ENCODE measurements at regions not wholly inside any gene's neighbourhood (a gene's known extent, or its start where the extent isn't known, plus 50 kb on each side); places are given as distances from the start of the nearest gene placed in this dataset.

- dilution Hi-C loops (cut with MboI; ENCODE audit: extremely low pct_ligation_motif_present, low sequenced_read_pairs), result no loop called here
Measured at GRCh38 chr14:61968207-61968606, 206.0 kb downstream of the SNAPC1 start.

GRCh38 chr14:61972711-61973110 lies 210.5 kb downstream of the SNAPC1 start:
- FAIRE-seq, result no peak
- no peaks in the 10 kb centered on the region for H4K20me1 ChIP-seq (ENCODE audit: control insufficient read depth, extremely low read depth, insufficient read depth, low read length)

More at GRCh38 chr14:61968207-61968606, 206.0 kb downstream of the SNAPC1 start:
- no peak overlapping the region for H3K9ac ChIP-seq (ENCODE audit: control insufficient read depth, extremely low read depth, insufficient read depth, low read length)
- H3K9me1 ChIP-seq (ENCODE audit: control insufficient read depth, extremely low read depth, insufficient read depth, low read length), result no peaks in the 10 kb centered on the region
- H3K27me3 ChIP-seq (ENCODE audit: control insufficient read depth, extremely low read depth, insufficient read depth, low read length), result no peaks in the 10 kb centered on the region
- H3K36me3 ChIP-seq (ENCODE audit: control insufficient read depth in 2 of 2, extremely low read depth in 1 of 2, insufficient read depth in 2 of 2, low read length in 2 of 2), result no peaks in the 10 kb centered on the region
- DNase-seq (ENCODE audit: low read depth, low spot score) (no peak), FAIRE-seq (no peak)
- no peak overlapping the region for H3K27ac ChIP-seq (ENCODE audit: control insufficient read depth, insufficient read depth, low read length)
- no peaks in the 10 kb centered on the region for H3K9me3 ChIP-seq (ENCODE audit: control insufficient read depth, low read depth, low read length)
- TF ChIP-seq EZH2 (IDR thresholded peaks at IDR 0.05; ENCODE audit: low read length), result no peak
- H3K4me3 ChIP-seq (ENCODE audit: control insufficient read depth in 2 of 3, extremely low read depth in 1 of 3, insufficient read depth in 2 of 3, low read depth in 1 of 3, low read length in 3 of 3), result no peak overlapping the region
- H3K4me1 ChIP-seq (ENCODE audit: control insufficient read depth, extremely low read depth, insufficient read depth, low read length), result peaks cover 6% of the 10 kb centered on the region
- H3K4me2 ChIP-seq (ENCODE audit: control insufficient read depth, extremely low read depth, insufficient read depth, low read depth, low read length), result no peak overlapping the region
- H2AFZ ChIP-seq (ENCODE audit: control insufficient read depth, low read length), result no peak overlapping the region
- no peaks in the 10 kb centered on the region for H3K79me2 ChIP-seq (ENCODE audit: control insufficient read depth, insufficient read depth, low read length)
- H4K20me1 ChIP-seq (ENCODE audit: control insufficient read depth, extremely low read depth, insufficient read depth, low read length), result no peaks in the 10 kb centered on the region

More at GRCh38 chr14:61972711-61973110, 210.5 kb downstream of the SNAPC1 start:
- Histone ChIP-seq H3K9ac (ENCODE audit: control insufficient read depth, extremely low read depth, insufficient read depth, low read length) (no peak overlapping the region), H3K4me2 (ENCODE audit: control insufficient read depth, extremely low read depth, insufficient read depth, low read depth, low read length) (no peak overlapping the region), H3K79me2 (ENCODE audit: control insufficient read depth, insufficient read depth, low read length) (no peaks in the 10 kb centered on the region), H3K4me3 (ENCODE audit: control insufficient read depth in 2 of 3, extremely low read depth in 1 of 3, insufficient read depth in 2 of 3, low read depth in 1 of 3, low read length in 3 of 3) (no peak overlapping the region), H3K4me1 (ENCODE audit: control insufficient read depth, extremely low read depth, insufficient read depth, low read length) (peaks cover 10% of the 10 kb centered on the region), H2AFZ (ENCODE audit: control insufficient read depth, low read length) (no peak overlapping the region), H3K9me3 (ENCODE audit: control insufficient read depth, low read depth, low read length) (no peaks in the 10 kb centered on the region), H3K9me1 (ENCODE audit: control insufficient read depth, extremely low read depth, insufficient read depth, low read length) (no peaks in the 10 kb centered on the region), H3K36me3 (ENCODE audit: control insufficient read depth in 2 of 2, extremely low read depth in 1 of 2, insufficient read depth in 2 of 2, low read length in 2 of 2) (no peaks in the 10 kb centered on the region), H3K27me3 (ENCODE audit: control insufficient read depth, extremely low read depth, insufficient read depth, low read length) (no peaks in the 10 kb centered on the region), H3K27ac (ENCODE audit: control insufficient read depth, insufficient read depth, low read length) (no peak overlapping the region)
- TF ChIP-seq CTCF (optimal IDR thresholded peaks at IDR 0.05 in 1 of 3, IDR thresholded peaks at IDR 0.05 in 1 of 3, conservative IDR thresholded peaks at IDR 0.05 in 1 of 3; ENCODE audit: extremely low read depth in 1 of 3, insufficient read depth in 2 of 3, low read length in 3 of 3), result no peak
- TF ChIP-seq EZH2 (IDR thresholded peaks at IDR 0.05; ENCODE audit: low read length), result no peak
- DNase-seq (ENCODE audit: low read depth, low spot score), result no peak
- dilution Hi-C loops (cut with MboI; ENCODE audit: extremely low pct_ligation_motif_present, low sequenced_read_pairs), result no loop called here

Data from keratinocyte (primary cell).